Vagina (tissue), 2 donors: ENCODE measurements at regions not wholly inside any gene's neighbourhood (a gene's known extent, or its start where the extent isn't known, plus 50 kb on each side); places are given as distances from the start of the nearest gene placed in this dataset.

Experiments used
- POLR2A ChIP-seq, 2 donors: fragments of 450-650 bp; IDR thresholded peaks; one replicate each; pipeline ENCODE4 v1.6.1; 2017; ENCODE audit warnings: antibody characterized with exemption in 2 of 2, mild to moderate bottlenecking in 2 of 2, moderate library complexity in 2 of 2
- TF ChIP-seq, protein P1 (sequence below), 3 experiments: fragments of 450-650 bp in 2 of 3; fragments of 200-600 bp in 1 of 3; sonication (generic) in 1 of 3; IDR thresholded peaks; one replicate each; pipeline ENCODE4 v1.5.1; 2017 to 2019; ENCODE audit warnings: antibody characterized with exemption in 3 of 3, mild to moderate bottlenecking in 2 of 3, moderate library complexity in 2 of 3

DNA sequence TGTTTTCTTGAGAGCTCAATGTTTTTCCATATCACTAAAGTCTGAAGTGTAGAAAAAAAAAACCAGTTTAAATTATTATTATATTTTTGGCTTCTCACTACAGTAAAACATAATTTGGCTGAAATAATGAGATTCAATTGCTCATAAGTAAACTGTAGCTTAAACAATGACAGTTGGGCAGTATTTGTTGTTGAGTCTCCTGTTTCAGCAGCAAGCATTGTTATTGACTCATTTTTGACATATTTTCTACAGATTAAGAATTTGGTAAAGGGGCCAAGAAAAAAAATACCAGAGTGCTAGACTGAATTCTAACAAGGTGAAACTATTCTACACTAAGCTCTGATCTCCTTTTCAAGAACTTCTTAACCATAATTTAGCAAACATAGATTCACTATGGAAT lies 2070.4 kb upstream of the CELF4 start:
- TF ChIP-seq, protein P1, sequence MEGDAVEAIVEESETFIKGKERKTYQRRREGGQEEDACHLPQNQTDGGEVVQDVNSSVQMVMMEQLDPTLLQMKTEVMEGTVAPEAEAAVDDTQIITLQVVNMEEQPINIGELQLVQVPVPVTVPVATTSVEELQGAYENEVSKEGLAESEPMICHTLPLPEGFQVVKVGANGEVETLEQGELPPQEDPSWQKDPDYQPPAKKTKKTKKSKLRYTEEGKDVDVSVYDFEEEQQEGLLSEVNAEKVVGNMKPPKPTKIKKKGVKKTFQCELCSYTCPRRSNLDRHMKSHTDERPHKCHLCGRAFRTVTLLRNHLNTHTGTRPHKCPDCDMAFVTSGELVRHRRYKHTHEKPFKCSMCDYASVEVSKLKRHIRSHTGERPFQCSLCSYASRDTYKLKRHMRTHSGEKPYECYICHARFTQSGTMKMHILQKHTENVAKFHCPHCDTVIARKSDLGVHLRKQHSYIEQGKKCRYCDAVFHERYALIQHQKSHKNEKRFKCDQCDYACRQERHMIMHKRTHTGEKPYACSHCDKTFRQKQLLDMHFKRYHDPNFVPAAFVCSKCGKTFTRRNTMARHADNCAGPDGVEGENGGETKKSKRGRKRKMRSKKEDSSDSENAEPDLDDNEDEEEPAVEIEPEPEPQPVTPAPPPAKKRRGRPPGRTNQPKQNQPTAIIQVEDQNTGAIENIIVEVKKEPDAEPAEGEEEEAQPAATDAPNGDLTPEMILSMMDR (IDR thresholded peaks at IDR 0.05), result no peak
- no peak for TF ChIP-seq POLR2A (IDR thresholded peaks at IDR 0.05)
